ENCODE measurements at regions not wholly inside any gene's neighbourhood (a gene's known extent, or its start where the extent isn't known, plus 50 kb on each side); places are given as distances from the start of the nearest gene placed in this dataset.

GRCh38 chr16:52805559-52806168 is 247.0 kb downstream of the CHD9NB start (continued):
- no peak for TF ChIP-seq CBX5 (IDR thresholded peaks at IDR 0.05; ENCODE audit: low read depth, low read length)
